Large intestine (tissue), 3 donors: ENCODE measurements at regions not wholly inside any gene's neighbourhood (a gene's known extent, or its start where the extent isn't known, plus 50 kb on each side); places are given as distances from the start of the nearest gene placed in this dataset.
"Not testable (repeated sequence)": the region's sequence is repeated elsewhere in the genome, so short reads cannot be mapped to it uniquely, and the experiment has no call there.

ENCODE experiments used
- DNase-seq, 2 donors: peaks; one replicate each; pipeline versions ENCODE4 v3.0.0 to v3.0.0-alpha.2; 2013
- H3K27ac ChIP-seq: one replicate; pipeline ENCODE4 v1.5.1; 2013; ENCODE audit warnings: low read length
- H3K27me3 ChIP-seq: 2 replicates; pipeline ENCODE4 v1.6.1; 2013; ENCODE audit warnings: low read length; ENCODE audit not compliant: control insufficient read depth, insufficient read depth
- H3K36me3 ChIP-seq: 2 replicates; pipeline ENCODE4 v1.6.1; 2013; ENCODE audit warnings: low read length; ENCODE audit not compliant: control insufficient read depth, insufficient read depth
- H3K4me1 ChIP-seq: one replicate; pipeline ENCODE4 v1.6.1; 2013; ENCODE audit warnings: low read length; ENCODE audit not compliant: control insufficient read depth, insufficient read depth
- H3K4me3 ChIP-seq: one replicate; pipeline ENCODE4 v1.5.1; 2013; ENCODE audit warnings: low read length
- H3K9me3 ChIP-seq: one replicate; pipeline ENCODE4 v1.6.1; 2013; ENCODE audit warnings: mild to moderate bottlenecking, low read depth, low read length, moderate library complexity; ENCODE audit not compliant: control insufficient read depth
- WGBS: methylation state at CpG from one replicate; pipeline ENCODE4 v1.1.5; 2013; ENCODE audit warnings: low lambda C conversion rate; ENCODE audit not compliant: insufficient coverage; 5-methylcytosine and 5-hydroxymethylcytosine counted together

DNA sequence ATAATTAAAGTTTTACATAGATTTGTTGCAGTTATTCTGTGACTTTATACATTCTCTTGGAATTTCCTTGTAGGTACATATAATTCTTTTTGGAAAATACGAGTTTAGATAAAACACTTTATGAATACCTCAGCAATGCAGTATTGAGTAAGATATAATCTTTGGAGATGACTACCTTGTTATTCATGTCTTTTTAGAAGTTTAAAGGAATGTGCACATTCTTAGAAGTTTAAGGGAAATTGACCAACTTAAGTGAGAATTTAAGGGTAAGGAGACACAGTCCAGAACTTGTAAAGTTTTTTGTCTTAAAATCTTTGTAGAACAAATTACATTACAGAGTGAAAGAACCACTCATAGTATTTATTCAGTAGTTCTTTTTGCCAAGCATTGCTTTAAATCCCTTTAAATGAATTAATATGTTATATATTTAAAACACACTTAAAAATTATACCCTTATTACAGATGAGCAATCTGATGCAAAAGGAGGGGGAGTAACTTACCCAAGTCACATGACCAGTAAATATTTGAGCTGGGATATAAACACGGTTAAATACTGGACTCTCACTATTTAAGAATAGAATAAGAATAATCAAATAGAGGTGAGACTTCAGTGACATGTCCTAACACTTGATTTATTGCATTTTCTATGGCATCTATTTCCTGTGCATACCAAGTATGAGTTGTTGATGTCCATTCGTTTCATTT is 139.5 kb upstream of the FERD3L start:
- Histone ChIP-seq H3K4me3 (no peak overlapping the region), H3K27me3 (no peaks in the 10 kb centered on the region), H3K27ac (no peak overlapping the region), H3K36me3 (no peaks in the 10 kb centered on the region), H3K4me1 (no peaks in the 10 kb centered on the region), H3K9me3 (no peaks in the 10 kb centered on the region)
- no peak for DNase-seq
- WGBS, result no CpG with 5 or more reads among the region's 3 CpGs

DNA sequence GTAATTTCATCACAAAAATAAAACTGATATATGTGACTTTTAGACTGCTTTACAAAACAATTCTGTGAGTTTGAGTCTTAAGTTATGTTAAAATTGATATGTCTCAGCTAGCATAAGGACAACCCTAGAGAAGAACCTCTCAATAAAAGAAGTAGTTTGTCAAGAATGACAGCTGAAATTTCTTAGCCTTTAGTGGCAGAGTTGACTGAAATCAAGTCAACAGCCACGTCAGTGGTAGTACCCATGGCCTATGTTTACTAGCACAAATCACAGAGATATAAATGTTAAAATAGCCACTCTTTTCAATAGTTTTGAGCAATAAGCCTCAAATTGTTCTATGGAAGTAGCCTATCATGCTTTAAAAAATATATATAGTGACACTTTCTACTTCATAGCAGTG is 138.9 kb upstream of the FERD3L start:
- H3K4me1 ChIP-seq, result no peaks in the 10 kb centered on the region
- WGBS, result no CpG with 5 or more reads among the region's 1 CpG
- H3K27me3 ChIP-seq, result no peaks in the 10 kb centered on the region
- no peak overlapping the region for H3K4me3 ChIP-seq
- H3K9me3 ChIP-seq, result no peaks in the 10 kb centered on the region
- no peaks in the 10 kb centered on the region for H3K36me3 ChIP-seq
- DNase-seq, result no peak
- no peak overlapping the region for H3K27ac ChIP-seq

DNA sequence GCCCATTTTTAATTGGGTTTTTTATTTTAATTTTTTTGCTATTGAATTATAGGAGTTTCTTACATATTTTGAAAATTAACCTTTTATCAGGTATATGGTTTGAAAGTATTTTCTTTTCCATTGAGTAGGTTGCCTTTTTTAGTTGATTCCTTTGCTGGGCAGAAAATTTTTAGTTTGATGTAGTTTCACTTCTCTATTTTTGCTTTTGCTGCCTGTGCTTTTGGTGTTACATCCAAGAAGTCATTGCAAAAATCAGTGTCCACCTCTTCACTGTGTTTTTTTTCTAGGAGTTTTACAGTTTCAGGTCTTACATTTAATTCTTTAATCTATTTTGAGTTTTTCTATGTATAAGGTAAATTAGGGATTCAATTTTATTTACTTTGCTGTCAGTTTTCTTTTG is 129.8 kb upstream of the FERD3L start:
- Histone ChIP-seq H3K9me3 (no peaks in the 10 kb centered on the region), H3K27me3 (no peaks in the 10 kb centered on the region), H3K4me1 (no peaks in the 10 kb centered on the region), H3K27ac (no peak overlapping the region), H3K36me3 (no peaks in the 10 kb centered on the region), H3K4me3 (no peak overlapping the region)
- DNase-seq, result no peak

DNA sequence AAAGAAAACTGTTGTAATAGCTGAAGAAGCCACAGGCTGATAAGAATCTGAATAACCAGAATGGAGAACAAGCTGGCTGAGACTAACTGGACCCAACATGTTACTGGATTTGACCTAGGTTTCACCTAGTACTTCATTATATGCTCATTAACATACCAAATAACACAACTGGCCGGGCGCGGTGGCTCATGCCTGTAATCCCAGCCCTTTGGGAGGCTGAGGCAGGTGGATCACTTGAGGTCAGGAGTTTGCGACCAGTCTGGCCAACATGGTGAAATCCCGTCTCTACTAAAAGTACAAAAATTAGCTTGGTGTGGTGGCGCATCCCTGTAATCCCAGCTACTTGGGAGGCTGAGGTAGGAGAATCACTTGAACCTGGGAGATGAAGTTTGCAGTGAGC is 127.1 kb upstream of the FERD3L start:
- not testable (repeated sequence) for H3K27ac ChIP-seq, H3K9me3 ChIP-seq
- WGBS, result no CpG with 5 or more reads among the region's 6 CpGs

DNA sequence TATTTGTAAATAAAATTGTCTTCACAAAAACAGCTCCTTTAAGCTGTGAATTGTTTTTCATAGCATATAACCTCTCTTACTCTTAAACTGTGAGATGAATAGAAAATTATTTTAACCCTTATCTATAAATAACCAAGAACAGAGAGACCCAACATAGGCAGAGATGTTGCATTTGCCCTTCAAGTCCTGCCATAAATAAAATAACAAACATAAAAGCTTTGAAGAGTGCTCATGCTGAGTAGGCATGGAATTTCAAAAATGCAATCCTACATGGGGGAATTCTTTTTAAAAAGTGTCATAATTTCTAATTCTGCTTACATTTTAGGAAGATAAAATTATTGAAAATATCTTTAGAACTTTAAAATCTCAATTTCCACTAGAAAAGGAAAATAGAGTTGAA is 124.1 kb upstream of the FERD3L start:
- Histone ChIP-seq H3K36me3 (no peaks in the 10 kb centered on the region), H3K27ac (no peak overlapping the region), H3K4me3 (no peak overlapping the region), H3K4me1 (no peaks in the 10 kb centered on the region), H3K27me3 (no peaks in the 10 kb centered on the region), H3K9me3 (no peaks in the 10 kb centered on the region)
- no peak for DNase-seq

More for the DNA sequence above, 127.1 kb upstream of the FERD3L start:
- H3K27me3 ChIP-seq, H3K4me1 ChIP-seq, DNase-seq, H3K36me3 ChIP-seq, H3K4me3 ChIP-seq: not testable (repeated sequence)

DNA sequence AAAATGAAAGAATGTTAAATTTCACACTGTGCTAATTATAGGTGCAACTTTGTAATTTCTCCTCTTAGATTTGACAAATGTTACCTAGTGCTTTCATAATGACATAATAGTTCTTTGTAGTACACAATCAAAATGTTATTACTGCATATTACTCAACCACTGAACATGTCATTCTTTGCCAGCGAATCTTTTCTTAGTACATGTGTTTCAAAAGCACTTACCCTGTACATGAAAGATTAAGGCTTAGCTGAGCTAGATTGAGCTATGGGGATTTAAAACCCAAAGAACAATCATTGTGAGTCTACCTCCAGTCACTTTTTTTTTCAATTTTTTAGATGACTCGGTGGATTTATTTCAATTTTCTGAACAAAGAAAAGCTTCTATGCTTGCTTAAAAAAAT is 123.5 kb upstream of the FERD3L start:
- 86% methylated on average over 2 of the region's 2 CpGs for WGBS
- H3K4me1 ChIP-seq, result no peaks in the 10 kb centered on the region
- no peaks in the 10 kb centered on the region for H3K27me3 ChIP-seq
- H3K36me3 ChIP-seq, result no peaks in the 10 kb centered on the region
- no peaks in the 10 kb centered on the region for H3K9me3 ChIP-seq
- DNase-seq, result no peak
- no peak overlapping the region for H3K4me3 ChIP-seq
- H3K27ac ChIP-seq, result no peak overlapping the region

DNA sequence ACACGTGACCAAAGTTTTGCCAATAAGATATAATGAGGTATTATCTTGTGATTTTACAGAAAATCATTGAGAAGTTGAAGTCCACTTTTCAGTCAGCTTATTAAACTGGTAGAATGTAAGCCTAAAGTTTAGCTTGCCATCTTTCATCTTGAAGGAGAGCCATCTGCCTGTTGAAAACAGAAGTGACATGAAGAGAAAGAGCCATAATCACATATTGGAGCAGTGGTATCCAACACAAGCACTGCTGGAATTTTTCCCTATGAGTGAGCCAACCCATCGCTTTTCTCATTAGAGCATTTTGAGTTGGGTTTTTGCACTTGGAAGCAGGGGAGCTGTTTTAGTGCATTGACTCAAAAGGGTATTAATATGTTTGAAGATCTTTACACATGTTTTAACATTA is 117.6 kb upstream of the FERD3L start:
- Histone ChIP-seq H3K4me3 (no peak overlapping the region), H3K9me3 (no peaks in the 10 kb centered on the region), H3K27ac (no peak overlapping the region), H3K27me3 (no peaks in the 10 kb centered on the region), H3K4me1 (no peaks in the 10 kb centered on the region), H3K36me3 (no peaks in the 10 kb centered on the region)
- whole genome bisulfite sequencing, result no CpG with 5 or more reads among the region's 2 CpGs
- no peak for DNase-seq

DNA sequence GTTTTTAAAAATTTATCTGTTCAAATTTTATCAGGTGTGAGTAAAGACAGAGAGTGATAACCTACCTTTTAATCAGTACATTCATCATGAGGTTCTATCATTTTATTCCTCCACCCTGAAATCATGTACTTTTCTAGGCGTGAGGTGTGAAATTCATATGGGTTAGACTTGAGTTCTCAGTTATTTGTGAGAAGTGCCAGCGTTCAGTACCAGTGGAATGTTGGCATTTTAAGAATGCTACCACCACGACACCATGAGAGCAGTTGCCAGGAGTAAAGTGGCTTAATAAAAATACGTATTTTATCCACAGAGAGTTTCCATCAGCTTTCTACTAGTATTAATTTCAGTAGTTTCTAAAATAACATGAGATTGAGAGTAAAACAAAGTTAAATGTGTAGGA is 104.1 kb upstream of the FERD3L start:
- H3K27ac ChIP-seq, result no peak overlapping the region
- no peaks in the 10 kb centered on the region for H3K4me1 ChIP-seq
- 100% methylated on average over 1 of the region's 4 CpGs for whole genome bisulfite sequencing
- H3K4me3 ChIP-seq, result no peak overlapping the region
- H3K36me3 ChIP-seq, result no peaks in the 10 kb centered on the region
- H3K9me3 ChIP-seq, result peaks cover 3% of the 10 kb centered on the region
- H3K27me3 ChIP-seq, result no peaks in the 10 kb centered on the region
- no peak for DNase-seq

DNA sequence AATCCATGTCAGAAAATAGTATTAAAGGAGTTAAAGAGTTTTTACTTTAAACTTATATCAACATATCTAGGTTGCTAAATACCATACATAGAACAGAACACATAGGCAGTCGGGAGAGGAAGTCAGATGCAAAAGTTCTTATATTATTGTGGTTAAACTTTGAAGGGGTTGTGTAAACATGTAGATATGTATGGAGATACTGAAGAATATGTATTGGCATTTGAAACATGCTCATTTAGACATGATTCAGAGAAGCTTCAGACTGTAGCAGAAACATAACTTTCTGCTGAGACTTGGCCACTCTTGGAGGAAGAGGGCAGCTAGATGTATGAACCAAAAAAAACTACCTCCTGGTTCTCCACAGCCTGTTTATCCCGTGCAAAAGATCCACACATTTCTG is 103.5 kb upstream of the FERD3L start:
- 20% methylated on average over 1 of the region's 2 CpGs for WGBS
- H3K9me3 ChIP-seq, result peaks cover 3% of the 10 kb centered on the region
- no peaks in the 10 kb centered on the region for H3K36me3 ChIP-seq
- no peak overlapping the region for H3K4me3 ChIP-seq
- no peaks in the 10 kb centered on the region for H3K4me1 ChIP-seq
- no peak for DNase-seq
- H3K27ac ChIP-seq, result no peak overlapping the region
- no peaks in the 10 kb centered on the region for H3K27me3 ChIP-seq

DNA sequence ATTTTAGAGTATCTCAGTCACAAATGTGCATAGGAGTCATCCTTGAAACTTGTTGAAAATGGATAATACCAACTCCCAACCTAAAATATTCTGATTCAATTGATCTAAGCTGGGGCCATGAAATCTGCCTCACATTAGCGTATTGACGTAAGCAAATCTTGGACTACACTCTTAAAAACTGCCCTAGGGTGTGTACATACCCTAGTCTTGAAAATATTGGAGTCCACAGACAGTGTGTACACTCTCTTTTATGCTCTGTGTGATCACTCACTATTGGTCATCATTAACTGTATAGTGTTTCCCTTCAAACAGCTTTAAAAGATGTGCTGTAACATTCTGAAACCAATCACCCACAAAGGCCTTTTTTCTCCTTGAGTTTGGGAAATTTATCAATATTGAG is 102.9 kb upstream of the FERD3L start:
- no CpG with 5 or more reads among the region's 2 CpGs for WGBS
- H3K4me3 ChIP-seq, result no peak overlapping the region
- no peak for DNase-seq
- peaks cover 3% of the 10 kb centered on the region for H3K9me3 ChIP-seq
- H3K27ac ChIP-seq, result no peak overlapping the region
- H3K27me3 ChIP-seq, result no peaks in the 10 kb centered on the region
- H3K36me3 ChIP-seq, result no peaks in the 10 kb centered on the region
- no peaks in the 10 kb centered on the region for H3K4me1 ChIP-seq

DNA sequence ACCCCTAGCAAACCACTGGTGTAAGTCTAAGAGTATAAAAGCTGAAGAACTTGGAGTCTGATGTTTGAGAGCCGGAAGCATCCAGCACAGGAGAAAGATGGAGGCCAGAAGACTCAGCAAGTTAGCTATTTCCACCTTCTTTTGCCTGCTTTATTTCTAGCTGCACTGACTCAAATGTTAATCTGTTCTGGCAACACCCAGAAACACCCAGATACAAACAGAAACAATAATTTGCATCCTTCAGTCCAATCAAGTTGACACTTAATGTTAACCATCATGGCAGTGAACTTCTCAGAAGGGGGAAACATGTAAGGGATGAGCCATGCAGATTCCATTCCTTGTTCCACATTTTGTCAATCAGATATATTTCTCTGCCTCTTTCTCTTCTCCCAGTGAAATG is 101.8 kb upstream of the FERD3L start:
- no CpG with 5 or more reads among the region's 1 CpG for WGBS
- no peak overlapping the region for H3K4me3 ChIP-seq
- H3K36me3 ChIP-seq, result no peaks in the 10 kb centered on the region
- no peaks in the 10 kb centered on the region for H3K27me3 ChIP-seq
- no peak for DNase-seq
- no peaks in the 10 kb centered on the region for H3K4me1 ChIP-seq
- no peak overlapping the region for H3K27ac ChIP-seq
- peaks cover 3% of the 10 kb centered on the region for H3K9me3 ChIP-seq
